PC-3 (cell line): ENCODE measurements at regions not wholly inside any gene's neighbourhood (a gene's known extent, or its start where the extent isn't known, plus 50 kb on each side); places are given as distances from the start of the nearest gene placed in this dataset.

ENCODE experiments used
- ATAC-seq: fragments of 200-7000 bp; cut with Tn5 transposase; 2 replicates; pipeline ENCODE4 v1.9.1; 2020; ENCODE audit warnings: mild to moderate bottlenecking, moderate library complexity
- BruUV-seq: library from RNA; stranded (reverse); fragments of 400-500 nt; replicated peaks from 2 replicates; lab custom pipeline; 2021; lab: Mats Ljungman, UMichigan
- CTCF ChIA-PET: fragments of 300-600 bp; sonication (Branson Sonifier 250); formaldehyde crosslinking; loops from one replicate; lab custom pipeline; 2022; ENCODE audit warnings: antibody characterized with exemption; lab: Charles Lee
- POLR2A ChIA-PET: fragments of 300-600 bp; sonication (Branson Sonifier 250); formaldehyde crosslinking; loops from one replicate; lab custom pipeline; 2022; ENCODE audit warnings: antibody characterized with exemption; ENCODE audit not compliant: unreplicated experiment; lab: Charles Lee
- DNase-seq: peaks from one replicate; pipeline ENCODE4 v3.0.0-alpha.2; 2015
- H2AFZ ChIP-seq: fragments of 300-600 bp; sonication (generic); 2 replicates; pipeline ENCODE4 v1.6.0; 2016; ENCODE audit warnings: antibody characterized with exemption, low read length
- H3F3A ChIP-seq: fragments of 300-600 bp; sonication (generic); one replicate; pipeline ENCODE4 v1.6.0; 2017; ENCODE audit warnings: antibody characterized with exemption, low read length, control low read depth, mild to moderate bottlenecking; ENCODE audit not compliant: unreplicated experiment
- H3K27ac ChIP-seq: fragments of 300-600 bp; sonication (generic); 2 replicates; pipeline ENCODE4 v1.5.1; 2016; ENCODE audit warnings: mild to moderate bottlenecking, low read length
- H3K27me3 ChIP-seq: fragments of 300-600 bp; sonication (generic); 2 replicates; pipeline ENCODE4 v1.6.1; 2016; ENCODE audit warnings: low read length, mixed read lengths
- H3K36me3 ChIP-seq: fragments of 300-600 bp; sonication (generic); 2 replicates; pipeline ENCODE4 v1.6.1; 2016; ENCODE audit warnings: low read depth, mixed run types, low read length, mixed read lengths
- H3K4me1 ChIP-seq: fragments of 300-600 bp; sonication (generic); 2 replicates; pipeline ENCODE4 v1.5.1; 2016; ENCODE audit warnings: low read length; ENCODE audit not compliant: insufficient read depth
- H3K4me2 ChIP-seq: fragments of 300-600 bp; sonication (generic); 2 replicates; pipeline ENCODE4 v1.6.0; 2016; ENCODE audit warnings: low read length
- H3K4me3 ChIP-seq: fragments of 300-600 bp; sonication (generic); 2 replicates; pipeline ENCODE4 v1.5.1; 2016; ENCODE audit warnings: mild to moderate bottlenecking, low read length, mixed read lengths
- H3K79me2 ChIP-seq: fragments of 300-600 bp; sonication (generic); 2 replicates; pipeline ENCODE4 v1.6.1; 2017; ENCODE audit warnings: low read length, mixed read lengths
- H3K9ac ChIP-seq: fragments of 300-600 bp; sonication (generic); 2 replicates; pipeline ENCODE4 v1.6.0; 2016; ENCODE audit warnings: mild to moderate bottlenecking, low read length
- H3K9me2 ChIP-seq: fragments of 300-600 bp; sonication (generic); replicated peaks from 2 replicates; pipeline ENCODE4 v1.6.1; 2016; ENCODE audit warnings: mixed run types, low read length, mixed read lengths
- H3K9me3 ChIP-seq: fragments of 300-600 bp; sonication (generic); 2 replicates; pipeline ENCODE4 v1.6.1; 2016; ENCODE audit warnings: low read length, mixed read lengths
- H4K20me1 ChIP-seq: fragments of 300-600 bp; sonication (generic); 2 replicates; pipeline ENCODE4 v1.6.1; 2016; ENCODE audit warnings: low read length, mixed read lengths
- CTCF ChIP-seq: fragments of 300-600 bp; sonication (generic); conservative IDR thresholded peaks from 2 replicates; pipeline ENCODE4 v1.5.1; 2017; ENCODE audit warnings: antibody characterized with exemption, low read depth, mild to moderate bottlenecking, low read length
- EZH2 ChIP-seq: fragments of 300-600 bp; sonication (generic); IDR thresholded peaks from one replicate; pipeline ENCODE4 v1.6.1; 2017; ENCODE audit warnings: antibody characterized with exemption, mild to moderate bottlenecking, low read length; ENCODE audit not compliant: unreplicated experiment
- EZH2phosphoT487 ChIP-seq: fragments of 300-600 bp; sonication (generic); IDR thresholded peaks from 2 replicates; pipeline ENCODE4 v1.6.1; 2018; ENCODE audit warnings: mild to moderate bottlenecking, antibody characterized with exemption, low read length, borderline replicate concordance
- intact Hi-C: fragments of 100-400 bp; cut with micrococcal nuclease; formaldehyde crosslinking; loops from 2 replicates; pipeline ENCODE4 v1.9.0; 2023

- H3K27me3 ChIP-seq = no peaks in the 10 kb centered on the region
- no peaks in the 10 kb centered on the region for H3F3A ChIP-seq
- no peak overlapping the region for H3K27ac ChIP-seq
- no TSS peak for BruUV-seq
- no peak overlapping the region for H2AFZ ChIP-seq
- no peaks in the 10 kb centered on the region for H3K9me3 ChIP-seq
- H3K9me2 ChIP-seq = no peaks in the 10 kb centered on the region
- intact Hi-C loops = loop anchor here (10.0 kb wide), 1 partner anchor 268 kb away; no protein-coding TSS in a partner anchor
- H3K79me2 ChIP-seq = no peaks in the 10 kb centered on the region
- H3K4me2 ChIP-seq = no peak overlapping the region
- no peak overlapping the region for H3K9ac ChIP-seq
- DNase-seq = peak; percentile 5
- TF ChIP-seq CTCF (no peak), EZH2 (no peak), EZH2phosphoT487 (no peak)
- ATAC-seq = no peak
- POLR2A ChIA-PET = no interaction called here
- H3K4me3 ChIP-seq = no peak overlapping the region
- H4K20me1 ChIP-seq = no peaks in the 10 kb centered on the region
- no peaks in the 10 kb centered on the region for H3K36me3 ChIP-seq
- CTCF ChIA-PET = no interaction called here
- peaks cover 18% of the 10 kb centered on the region for H3K4me1 ChIP-seq
Observed at GRCh38 chr4:84237008-84237407, 262.1 kb downstream of the NKX6-1 start.

DNA sequence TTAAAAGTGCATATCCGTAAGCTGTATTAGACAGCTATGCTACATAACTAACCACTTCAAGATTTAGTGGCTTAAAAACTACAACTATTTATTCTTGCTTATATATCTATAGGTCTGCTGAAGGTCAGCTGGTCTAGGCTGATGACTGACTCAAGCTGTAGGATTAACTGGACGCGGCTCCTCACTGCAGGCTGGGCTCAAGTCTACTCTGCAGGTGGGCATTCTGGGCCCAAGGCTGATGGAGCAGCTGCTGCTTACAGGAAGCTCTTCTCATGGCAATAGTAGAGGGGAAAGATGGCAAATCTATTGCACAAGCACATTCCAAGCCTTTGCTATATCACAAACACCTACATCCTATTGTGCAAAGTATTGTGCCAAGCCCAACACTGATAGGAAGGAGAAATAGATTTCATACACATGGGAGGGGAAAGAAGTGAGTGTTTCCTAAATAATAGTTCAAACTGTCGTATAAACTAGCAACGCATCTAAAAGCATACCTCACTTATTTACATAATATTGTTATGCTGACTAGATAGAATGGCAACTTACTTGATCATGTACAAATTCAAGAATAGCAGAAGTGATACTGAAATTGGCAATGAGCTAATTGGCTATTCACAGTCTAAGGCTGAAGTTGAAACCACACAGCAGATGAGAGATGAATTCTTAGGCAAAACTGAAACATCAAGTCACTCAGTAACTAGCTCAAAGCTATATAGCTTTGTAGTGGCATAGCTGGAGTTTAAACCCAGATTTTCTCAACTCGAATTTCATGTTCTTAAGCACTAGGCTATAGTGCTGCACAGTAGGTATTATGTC is 263.8 kb downstream of the NKX6-1 start:
- Histone ChIP-seq H3F3A (no peaks in the 10 kb centered on the region), H2AFZ (no peak overlapping the region), H3K27ac (no peak overlapping the region), H3K4me1 (peaks cover 18% of the 10 kb centered on the region), H3K9ac (no peak overlapping the region), H3K4me2 (no peak overlapping the region), H3K9me3 (no peaks in the 10 kb centered on the region), H4K20me1 (no peaks in the 10 kb centered on the region), H3K27me3 (no peaks in the 10 kb centered on the region), H3K79me2 (no peaks in the 10 kb centered on the region), H3K4me3 (no peak overlapping the region), H3K36me3 (no peaks in the 10 kb centered on the region), H3K9me2 (no peaks in the 10 kb centered on the region)
- POLR2A ChIA-PET = no interaction called here
- BruUV-seq = no TSS peak
- intact Hi-C loops = loop anchor here (10.0 kb wide), 1 partner anchor 269 kb away; no protein-coding TSS in a partner anchor
- no peak for DNase-seq
- CTCF ChIA-PET = interaction anchor here (0.7 kb wide), 1 partner anchor 465 kb away, joined by 4 read pairs; no protein-coding TSS in a partner anchor
- no peak for ATAC-seq
- TF ChIP-seq EZH2phosphoT487 = no peak
- no peak for TF ChIP-seq CTCF
- TF ChIP-seq EZH2 = no peak
